Ovary (tissue), 7 donors: ENCODE measurements at regions not wholly inside any gene's neighbourhood (a gene's known extent, or its start where the extent isn't known, plus 50 kb on each side); places are given as distances from the start of the nearest gene placed in this dataset.

Experiments used
- DNase-seq, 5 donors: peaks; one replicate each; pipeline ENCODE4 v3.0.0-alpha.2; 2019 to 2020
- H3K27ac ChIP-seq, 2 donors: fragments of 200-600 bp; one replicate each; pipeline versions ENCODE4 v1.5.1 to v1.8.0; 2019 to 2022
- H3K27me3 ChIP-seq: fragments of 200-600 bp; one replicate; pipeline ENCODE4 v1.8.0; 2022
- H3K36me3 ChIP-seq: fragments of 200-600 bp; sonication (generic); one replicate; pipeline ENCODE4 v1.5.1; 2019
- H3K4me1 ChIP-seq: one replicate; pipeline ENCODE4 v1.8.1; 2013; ENCODE audit warnings: mild to moderate bottlenecking, moderate library complexity; ENCODE audit not compliant: insufficient read depth
- H3K4me3 ChIP-seq: fragments of 200-600 bp; sonication (generic); one replicate; pipeline ENCODE4 v1.5.1; 2017
- H3K9me3 ChIP-seq, 2 donors: fragments of 200-600 bp in 1 of 2; sonication (generic) in 1 of 2; one replicate each; pipeline versions ENCODE4 v1.5.1 to v1.8.1; 2013 to 2019; ENCODE audit warnings: mild to moderate bottlenecking in 1 of 2, moderate library complexity in 1 of 2
- CTCF ChIP-seq, 3 donors: fragments of 450-650 bp in 2 of 3; fragments of 200-600 bp in 1 of 3; IDR thresholded peaks; one replicate each; pipeline versions ENCODE4 v1.5.1 to v1.8.0; 2016 to 2022; ENCODE audit warnings: antibody characterized with exemption in 3 of 3, mild to moderate bottlenecking in 1 of 3
- EP300 ChIP-seq: sonication (generic); formaldehyde crosslinking; IDR thresholded peaks from one replicate; pipeline ENCODE4 v1.6.1; 2017; ENCODE audit warnings: antibody characterized with exemption
- POLR2A ChIP-seq: fragments of 450-650 bp; IDR thresholded peaks from one replicate; pipeline ENCODE4 v1.6.1; 2017; ENCODE audit warnings: antibody characterized with exemption, mild to moderate bottlenecking, moderate library complexity
- WGBS, 3 donors: extraction: QIAGEN DNeasy Blood & Tissue Kit in 1 of 3; methylation state at CpG; one replicate each; pipeline versions ENCODE4 v1.1.5 to v1.1.7; 2013 to 2017; 5-methylcytosine and 5-hydroxymethylcytosine counted together
- intact Hi-C, 4 donors: fragments of 100-400 bp; cut with DNase I; formaldehyde crosslinking; loops; one replicate each; pipeline versions ENCODE4 v1.11.0 to v1.15.1; 2022 to 2023
- donor health status: DM: no; HTN: no; CAD: no; lungs with moderate emphysema.
- donor health status: DM: no; HTN: no; CAD: no.
- donor health status: Bipolar disorder and iron deficiency.
- donor health status: DM: no; HTN: no; CAD: no.
- donor health status: DM: yes; HTN: yes; CAD: no.

GRCh38 chr6:86730216-86730615, 207.1 kb upstream of the HTR1E start:
- intact Hi-C loops, result no loop called here
- no peaks in the 10 kb centered on the region for H3K36me3 ChIP-seq
- H3K27me3 ChIP-seq, result no peaks in the 10 kb centered on the region
- no peak overlapping the region for H3K27ac ChIP-seq
- 0 to 46% (median 0%) methylated on average over 1 of the region's 1 CpG for WGBS, 3 donors
- no peak for DNase-seq
- no peak for TF ChIP-seq CTCF (IDR thresholded peaks at IDR 0.05)
- TF ChIP-seq POLR2A, result no peak
- TF ChIP-seq EP300, result no peak
- no peaks in the 10 kb centered on the region for H3K4me1 ChIP-seq
- H3K9me3 ChIP-seq, result no peaks in the 10 kb centered on the region
- no peak overlapping the region for H3K4me3 ChIP-seq

DNA sequence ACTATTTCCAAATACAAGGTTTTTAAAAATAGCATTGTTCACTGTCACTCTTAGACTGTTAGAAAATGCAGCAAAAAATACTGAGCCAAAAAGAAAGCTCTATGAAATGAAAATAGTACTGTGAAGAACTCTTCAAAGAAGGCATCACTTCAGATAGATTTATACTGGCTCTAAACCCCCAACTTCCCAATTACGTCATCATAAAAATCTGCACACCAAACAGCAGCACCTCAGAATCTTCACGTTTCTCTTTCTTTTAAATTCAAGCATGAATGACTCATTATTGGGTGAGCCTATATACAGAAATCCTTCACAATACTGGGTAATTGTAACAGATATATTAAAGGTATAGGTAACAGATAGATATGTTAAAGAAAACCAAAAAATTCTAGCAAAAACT, 208.4 kb upstream of the HTR1E start:
- Histone ChIP-seq H3K27me3 (no peaks in the 10 kb centered on the region), H3K27ac (no peak overlapping the region), H3K4me1 (no peaks in the 10 kb centered on the region), H3K4me3 (no peak overlapping the region), H3K9me3 (no peaks in the 10 kb centered on the region), H3K36me3 (no peaks in the 10 kb centered on the region)
- 54 to 78% (median 73%) methylated on average over 2 of the region's 2 CpGs for WGBS, 3 donors
- DNase-seq, result no peak
- TF ChIP-seq EP300, result no peak
- TF ChIP-seq CTCF (IDR thresholded peaks at IDR 0.05), result no peak
- no peak for TF ChIP-seq POLR2A
- intact Hi-C loops, result loop anchor here in 1 of 4 donors (5.0 kb wide), 1 partner anchor 1623 kb away; no protein-coding TSS in a partner anchor

DNA sequence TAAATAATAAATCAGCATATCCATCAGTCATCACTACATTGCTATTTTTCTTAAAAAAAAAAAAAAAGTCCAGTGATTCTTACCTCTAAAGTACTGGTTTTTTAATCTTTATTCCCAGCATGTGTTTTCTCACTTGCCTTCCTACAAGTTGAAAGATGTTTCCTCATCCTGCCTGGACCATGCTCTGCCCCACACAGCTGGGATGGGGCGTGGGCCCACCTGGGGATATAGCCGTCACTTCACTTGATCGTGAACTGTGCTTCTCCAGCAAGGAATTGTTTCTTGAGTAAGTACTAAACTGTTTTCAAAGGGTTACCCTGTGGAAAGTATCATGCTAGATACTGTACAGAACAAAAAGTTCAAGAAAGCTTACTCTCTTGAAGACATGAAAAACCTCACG, 212.6 kb upstream of the HTR1E start:
- no peak overlapping the region for H3K4me3 ChIP-seq
- H3K4me1 ChIP-seq, result no peaks in the 10 kb centered on the region
- 70 to 77% (median 75%) methylated on average over 4 of the region's 4 CpGs for WGBS, 3 donors
- no peak for DNase-seq
- H3K9me3 ChIP-seq, result no peaks in the 10 kb centered on the region
- intact Hi-C loops, result loop anchor here in 1 of 4 donors (5.0 kb wide), 1 partner anchor 1628 kb away; no protein-coding TSS in a partner anchor
- H3K27me3 ChIP-seq, result no peaks in the 10 kb centered on the region
- TF ChIP-seq EP300 (no peak), CTCF (IDR thresholded peaks at IDR 0.05) (no peak), POLR2A (no peak)
- H3K27ac ChIP-seq, result no peak overlapping the region
- no peaks in the 10 kb centered on the region for H3K36me3 ChIP-seq

DNA sequence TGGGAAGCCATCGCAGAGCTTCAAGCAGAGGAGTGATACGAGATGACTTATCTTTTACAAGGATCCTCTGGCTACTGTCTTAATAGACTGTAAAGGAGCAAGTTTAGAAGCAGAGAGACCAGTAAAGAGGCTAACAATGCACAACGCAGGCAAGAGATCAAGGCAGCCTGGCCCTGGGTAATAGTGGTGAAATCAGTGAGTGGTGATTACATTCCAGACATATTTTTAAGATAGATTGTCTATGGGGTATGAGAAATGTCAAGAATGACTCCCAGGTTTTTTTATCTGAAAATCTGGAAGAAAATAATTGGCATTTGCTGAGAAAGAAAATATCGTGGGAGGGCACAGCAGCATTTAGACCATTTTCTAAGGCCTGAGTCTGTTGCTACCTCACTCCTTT, 213.6 kb upstream of the HTR1E start:
- no peak for DNase-seq
- no peak for TF ChIP-seq EP300
- TF ChIP-seq CTCF (IDR thresholded peaks at IDR 0.05), result no peak
- TF ChIP-seq POLR2A, result no peak
- H3K36me3 ChIP-seq, result no peaks in the 10 kb centered on the region
- H3K27me3 ChIP-seq, result no peaks in the 10 kb centered on the region
- intact Hi-C loops, result no loop called here
- no peaks in the 10 kb centered on the region for H3K4me1 ChIP-seq
- no peak overlapping the region for H3K4me3 ChIP-seq
- WGBS, 3 donors, result 27 to 35% (median 32%) methylated on average over 4 of the region's 4 CpGs
- H3K9me3 ChIP-seq, result no peaks in the 10 kb centered on the region
- H3K27ac ChIP-seq, result no peak overlapping the region
